ENCODE measurements at regions not wholly inside any gene's neighbourhood (a gene's known extent, or its start where the extent isn't known, plus 50 kb on each side); places are given as distances from the start of the nearest gene placed in this dataset.
"Not testable (repeated sequence)": the region's sequence is repeated elsewhere in the genome, so short reads cannot be mapped to it uniquely, and the experiment has no call there.

- DNase-seq (ENCODE audit: low read depth in 3 of 3, low spot score in 2 of 3): no peak
Observed at GRCh38 chr12:85626784-85627171, 209.4 kb downstream of the RASSF9 start.

- no peak for DNase-seq (ENCODE audit: low read depth in 3 of 3, low spot score in 2 of 3)
Observed at GRCh38 chr12:85627584-85627983, 208.6 kb downstream of the RASSF9 start.

GRCh38 chr12:85628562-85628961, 207.6 kb downstream of the RASSF9 start:
- not testable (repeated sequence) for DNase-seq (ENCODE audit: low read depth in 3 of 3, low spot score in 2 of 3)

GRCh38 chr12:85630851-85631250, 205.4 kb downstream of the RASSF9 start:
- no peak for DNase-seq (ENCODE audit: low read depth in 3 of 3, low spot score in 2 of 3)

- DNase-seq (ENCODE audit: low read depth in 3 of 3, low spot score in 2 of 3): no peak
Observed at GRCh38 chr12:85632390-85632789, 203.8 kb downstream of the RASSF9 start.

GRCh38 chr12:85633491-85633890, 202.7 kb downstream of the RASSF9 start:
- no peak for DNase-seq (ENCODE audit: low read depth in 3 of 3, low spot score in 2 of 3)

GRCh38 chr12:85639834-85640233, 196.4 kb downstream of the RASSF9 start:
- no peak for DNase-seq (ENCODE audit: low read depth in 3 of 3, low spot score in 2 of 3)

GRCh38 chr12:85641796-85642195, 194.4 kb downstream of the RASSF9 start:
- DNase-seq (ENCODE audit: low read depth in 3 of 3, low spot score in 2 of 3): no peak

- no peak for DNase-seq (ENCODE audit: low read depth in 3 of 3, low spot score in 2 of 3)
Observed at GRCh38 chr12:85642288-85642687, 193.9 kb downstream of the RASSF9 start.

- no peak for DNase-seq (ENCODE audit: low read depth in 3 of 3, low spot score in 2 of 3)
Observed at GRCh38 chr12:85642808-85643207, 193.4 kb downstream of the RASSF9 start.

GRCh38 chr12:85644508-85644907, 191.7 kb downstream of the RASSF9 start:
- no peak for DNase-seq (ENCODE audit: low read depth in 3 of 3, low spot score in 2 of 3)

GRCh38 chr12:85653731-85654455, 182.3 kb downstream of the RASSF9 start:
- DNase-seq (ENCODE audit: low read depth in 3 of 3, low spot score in 2 of 3): no peak

GRCh38 chr12:85654456-85654840, 181.8 kb downstream of the RASSF9 start:
- DNase-seq (ENCODE audit: low read depth in 3 of 3, low spot score in 2 of 3): no peak

GRCh38 chr12:85656561-85656960, 179.6 kb downstream of the RASSF9 start:
- DNase-seq (ENCODE audit: low read depth in 3 of 3, low spot score in 2 of 3): no peak

GRCh38 chr12:85657251-85657650, 179.0 kb downstream of the RASSF9 start:
- DNase-seq (ENCODE audit: low read depth in 3 of 3, low spot score in 2 of 3): no peak

GRCh38 chr12:85657836-85658630, 178.2 kb downstream of the RASSF9 start:
- no peak for DNase-seq (ENCODE audit: low read depth in 3 of 3, low spot score in 2 of 3)

GRCh38 chr12:85659754-85660530, 176.3 kb downstream of the RASSF9 start:
- DNase-seq (ENCODE audit: low read depth in 3 of 3, low spot score in 2 of 3): no peak

- no peak for DNase-seq (ENCODE audit: low read depth in 3 of 3, low spot score in 2 of 3)
Observed at GRCh38 chr12:85661461-85662206, 174.6 kb downstream of the RASSF9 start.

- DNase-seq (ENCODE audit: low read depth in 3 of 3, low spot score in 2 of 3): no peak
Observed at GRCh38 chr12:85662207-85662602, 174.0 kb downstream of the RASSF9 start.

GRCh38 chr12:85663631-85664030, 172.6 kb downstream of the RASSF9 start:
- DNase-seq (ENCODE audit: low read depth in 3 of 3, low spot score in 2 of 3): no peak

- no peak for DNase-seq (ENCODE audit: low read depth in 3 of 3, low spot score in 2 of 3)
Observed at GRCh38 chr12:85664429-85664828, 171.8 kb downstream of the RASSF9 start.
